Neural progenitor cell (in vitro differentiated cells): ENCODE measurements at regions not wholly inside any gene's neighbourhood (a gene's known extent, or its start where the extent isn't known, plus 50 kb on each side); places are given as distances from the start of the nearest gene placed in this dataset.
A peak's percentile ranks its signal among the peaks of the same experiment; 100 is the strongest.

Experiments used
- DNase-seq: peaks from one replicate; pipeline ENCODE4 v3.0.0-alpha.2; 2016; ENCODE audit warnings: low spot score
- H2AFZ ChIP-seq: fragments of 200-600 bp; sonication (generic); replicated peaks from 2 replicates; pipeline ENCODE4 v1.6.1; 2016; ENCODE audit warnings: antibody characterized with exemption
- H3F3A ChIP-seq: fragments of 200-600 bp; sonication (generic); 2 replicates; pipeline ENCODE4 v1.6.1; 2016; ENCODE audit warnings: antibody characterized with exemption, low read depth
- H3K27ac ChIP-seq: fragments of 200-600 bp; sonication (generic); 2 replicates; pipeline ENCODE4 v1.5.1; 2016; ENCODE audit warnings: mild to moderate bottlenecking
- H3K27me3 ChIP-seq: fragments of 200-600 bp; sonication (generic); 2 replicates; pipeline ENCODE4 v1.6.1; 2016; ENCODE audit warnings: mild to moderate bottlenecking, moderate library complexity
- H3K36me3 ChIP-seq: fragments of 200-600 bp; sonication (generic); 2 replicates; pipeline ENCODE4 v1.5.1; 2016
- H3K4me1 ChIP-seq: fragments of 200-600 bp; sonication (generic); 2 replicates; pipeline ENCODE4 v1.6.1; 2016; ENCODE audit warnings: mixed run types
- H3K4me2 ChIP-seq: fragments of 200-600 bp; sonication (generic); 2 replicates; pipeline ENCODE4 v1.6.1; 2016
- H3K4me3 ChIP-seq: fragments of 200-600 bp; sonication (generic); 2 replicates; pipeline ENCODE4 v1.5.1; 2016
- H3K79me2 ChIP-seq: fragments of 200-600 bp; sonication (generic); 2 replicates; pipeline ENCODE4 v1.6.1; 2016; ENCODE audit warnings: low read depth
- H3K9ac ChIP-seq: fragments of 200-600 bp; sonication (generic); 2 replicates; pipeline ENCODE4 v1.6.1; 2016
- H3K9me3 ChIP-seq: fragments of 200-600 bp; sonication (generic); 2 replicates; pipeline ENCODE4 v1.5.1; 2016; ENCODE audit warnings: low read depth
- H4K20me1 ChIP-seq: fragments of 200-600 bp; sonication (generic); 2 replicates; pipeline ENCODE4 v1.6.1; 2016; ENCODE audit warnings: low read depth
- H3K27ac Mint-ChIP-seq: 3 replicates; pipeline ENCODE4 v1.8.0; 2021; ENCODE audit warnings: mixed read lengths
- H3K27me3 Mint-ChIP-seq: 2 replicates; pipeline ENCODE4 v1.8.0; 2022; ENCODE audit warnings: low read depth, mild to moderate bottlenecking, inconsistent platforms, moderate library complexity, mixed read lengths; ENCODE audit not compliant: insufficient read depth
- H3K36me3 Mint-ChIP-seq: 3 replicates; pipeline ENCODE4 v1.8.0; 2021; ENCODE audit warnings: mixed read lengths
- H3K4me1 Mint-ChIP-seq: 3 replicates; pipeline ENCODE4 v1.8.0; 2021; ENCODE audit warnings: mixed read lengths
- H3K4me3 Mint-ChIP-seq: 3 replicates; pipeline ENCODE4 v1.8.0; 2021; ENCODE audit warnings: mild to moderate bottlenecking, moderate library complexity, mixed read lengths
- H3K9me3 Mint-ChIP-seq: 3 replicates; pipeline ENCODE4 v1.8.0; 2020; ENCODE audit warnings: mixed read lengths
- CTCF ChIP-seq: fragments of 200-600 bp; sonication (generic); IDR thresholded peaks from 2 replicates; pipeline ENCODE4 v1.5.1; 2017; ENCODE audit warnings: antibody characterized with exemption, mild to moderate bottlenecking
- EZH2 ChIP-seq: fragments of 200-600 bp; sonication (generic); IDR thresholded peaks from 2 replicates; pipeline ENCODE4 v1.6.1; 2017; ENCODE audit warnings: antibody characterized with exemption, mild to moderate bottlenecking, moderate library complexity
- EZH2phosphoT487 ChIP-seq: fragments of 200-600 bp; sonication (generic); IDR thresholded peaks from 2 replicates; pipeline ENCODE4 v1.6.1; 2017; ENCODE audit warnings: antibody characterized with exemption

DNA sequence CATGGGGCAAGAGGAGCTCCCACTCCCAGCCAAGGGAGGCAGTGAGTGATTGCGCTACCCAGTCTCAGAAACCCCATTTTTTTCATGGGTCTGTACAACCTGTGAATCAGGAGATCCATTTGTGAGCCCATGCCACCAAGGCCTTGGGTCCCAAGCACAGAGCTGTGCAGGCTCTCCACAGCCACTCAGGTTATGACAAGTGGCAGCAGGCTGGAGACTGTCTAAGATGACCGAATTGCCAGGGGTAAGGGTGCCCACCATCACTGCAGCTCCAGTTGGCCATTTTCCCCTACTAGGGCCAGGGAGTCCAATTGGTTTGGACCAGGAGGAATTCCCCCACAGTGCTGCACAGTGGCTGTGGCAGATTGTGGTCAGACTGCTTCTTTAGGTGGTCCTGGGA, 407.5 kb upstream of the KLHL4 start:
- Histone ChIP-seq H3K79me2 (no peaks in the 10 kb centered on the region), H3K4me3 (no peak overlapping the region), H4K20me1 (no peaks in the 10 kb centered on the region), H3K36me3 (no peaks in the 10 kb centered on the region), H3K9me3 (peaks cover 5% of the 10 kb centered on the region), H3F3A (no peaks in the 10 kb centered on the region), H3K4me1 (no peaks in the 10 kb centered on the region), H2AFZ (no peak overlapping the region), H3K9ac (no peak overlapping the region), H3K4me2 (no peak overlapping the region), H3K27ac (no peak overlapping the region), H3K27me3 (no peaks in the 10 kb centered on the region)
- no peak for DNase-seq
- Mint-ChIP-seq H3K4me3 (no peak overlapping the region), H3K4me1 (no peaks in the 10 kb centered on the region), H3K27me3 (no peaks in the 10 kb centered on the region), H3K36me3 (no peaks in the 10 kb centered on the region), H3K27ac (no peak overlapping the region), H3K9me3 (no peaks in the 10 kb centered on the region)
- TF ChIP-seq CTCF: no peak
- no peak for TF ChIP-seq EZH2
- no peak for TF ChIP-seq EZH2phosphoT487

DNA sequence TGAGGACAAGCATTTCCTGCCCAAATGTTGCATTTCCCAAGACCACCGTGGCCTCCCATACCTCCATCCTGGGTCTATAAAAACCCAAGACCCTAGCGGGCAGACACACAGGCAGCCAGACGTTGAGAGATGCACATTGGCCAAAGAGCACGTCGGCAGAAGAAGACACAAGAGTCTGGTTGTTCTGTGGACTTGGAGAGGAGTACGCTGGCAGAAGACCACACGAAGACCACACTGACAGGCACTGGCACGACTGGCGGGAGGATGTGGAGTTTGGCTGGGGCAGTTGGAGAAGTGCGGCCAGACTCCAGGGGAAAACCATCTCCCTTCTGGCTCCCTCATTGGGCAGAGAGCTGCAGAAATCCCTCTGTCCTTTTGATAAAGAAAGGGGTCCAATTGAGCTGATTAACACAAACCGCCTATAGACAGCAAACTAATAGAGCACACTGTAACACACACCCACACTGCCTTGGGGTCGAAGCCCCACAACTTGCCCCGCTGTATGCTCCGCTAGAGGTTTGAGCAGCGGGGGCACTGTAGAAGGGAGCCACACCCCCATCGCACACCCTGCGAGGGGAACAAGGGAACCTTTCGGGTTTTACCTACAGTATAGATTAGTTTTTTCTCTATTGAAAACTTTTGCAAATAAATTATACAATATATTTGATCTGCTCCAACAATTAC, 376.7 kb upstream of the KLHL4 start:
- no peak overlapping the region for H3K9ac ChIP-seq
- H3K27me3 Mint-ChIP-seq: peaks cover 2% of the 10 kb centered on the region
- H3K4me1 ChIP-seq: no peaks in the 10 kb centered on the region
- H4K20me1 ChIP-seq: no peaks in the 10 kb centered on the region
- no peak overlapping the region for H2AFZ ChIP-seq
- peaks cover 11% of the 10 kb centered on the region for H3K9me3 ChIP-seq
- DNase-seq: no peak
- no peaks in the 10 kb centered on the region for H3F3A ChIP-seq
- no peaks in the 10 kb centered on the region for H3K36me3 Mint-ChIP-seq
- no peaks in the 10 kb centered on the region for H3K36me3 ChIP-seq
- H3K79me2 ChIP-seq: no peaks in the 10 kb centered on the region
- no peaks in the 10 kb centered on the region for H3K4me1 Mint-ChIP-seq
- no peak for TF ChIP-seq EZH2
- no peak for TF ChIP-seq EZH2phosphoT487
- no peak for TF ChIP-seq CTCF
- H3K27ac ChIP-seq: no peak overlapping the region
- no peak overlapping the region for H3K4me3 ChIP-seq
- H3K4me3 Mint-ChIP-seq: no peak overlapping the region
- H3K4me2 ChIP-seq: no peak overlapping the region
- no peak overlapping the region for H3K27ac Mint-ChIP-seq
- no peaks in the 10 kb centered on the region for H3K27me3 ChIP-seq
- no peaks in the 10 kb centered on the region for H3K9me3 Mint-ChIP-seq

GRCh38 chrX:87160435-87161010, 357.1 kb upstream of the KLHL4 start:
- Histone ChIP-seq H3K9me3 (no peaks in the 10 kb centered on the region), H3K9ac (no peak overlapping the region), H3K27ac (no peak overlapping the region), H4K20me1 (no peaks in the 10 kb centered on the region), H3F3A (no peaks in the 10 kb centered on the region), H3K4me2 (no peak overlapping the region), H3K4me1 (no peaks in the 10 kb centered on the region), H3K36me3 (no peaks in the 10 kb centered on the region), H3K27me3 (no peaks in the 10 kb centered on the region), H2AFZ (no peak overlapping the region), H3K79me2 (no peaks in the 10 kb centered on the region), H3K4me3 (no peak overlapping the region)
- no peak for DNase-seq
- TF ChIP-seq EZH2phosphoT487 (no peak), EZH2 (no peak), CTCF (peak; percentile 22)
- Mint-ChIP-seq H3K4me3 (no peak overlapping the region), H3K36me3 (no peaks in the 10 kb centered on the region), H3K4me1 (no peaks in the 10 kb centered on the region), H3K9me3 (no peaks in the 10 kb centered on the region), H3K27me3 (no peaks in the 10 kb centered on the region), H3K27ac (no peak overlapping the region)
